B cell (primary cell): ENCODE measurements at regions not wholly inside any gene's neighbourhood (a gene's known extent, or its start where the extent isn't known, plus 50 kb on each side); places are given as distances from the start of the nearest gene placed in this dataset.

Experiments used
- ATAC-seq: fragments of 200-7000 bp; cut with Tn5 transposase; one replicate; pipeline ENCODE4 v1.10.0; 2021; ENCODE audit warnings: low read depth, mild to moderate bottlenecking, moderate number of reproducible peaks, moderate library complexity
- CTCF ChIA-PET: fragments of 350-600 bp; sonication (Branson Sonifier 250); formaldehyde crosslinking; loops from one replicate; lab custom pipeline; 2021; ENCODE audit warnings: antibody characterized with exemption, inconsistent platforms; lab: Charles Lee
- POLR2A ChIA-PET: fragments of 350-600 bp; sonication (Branson Sonifier 250); formaldehyde crosslinking; loops from one replicate; lab custom pipeline; 2021; ENCODE audit warnings: antibody characterized with exemption; lab: Charles Lee
- DNase-seq: peaks from one replicate; pipeline ENCODE4 v3.0.0; 2013
- H2AFZ ChIP-seq: 2 replicates; pipeline ENCODE4 v1.6.1; 2012; ENCODE audit warnings: mild to moderate bottlenecking, low read depth, low read length; ENCODE audit not compliant: insufficient read depth, poor library complexity, severe bottlenecking
- H3K27ac ChIP-seq, 2 donors: 1 replicate in 1 of 2; 2 replicates in 1 of 2; pipeline ENCODE4 v1.5.1; 2012 to 2013; ENCODE audit warnings: low read length in 2 of 2, mild to moderate bottlenecking in 2 of 2, moderate library complexity in 1 of 2
- H3K27me3 ChIP-seq, 4 experiments: fragments of 200-600 bp in 1 of 4; sonication (generic) in 1 of 4; replicated peaks in 1 of 4; 1 replicate in 2 of 4; 2 replicates in 2 of 4; pipeline versions ENCODE4 v1.6.1 to v1.7.0; 2013 to 2016; ENCODE audit warnings: low read length in 3 of 4, mild to moderate bottlenecking in 2 of 4, mixed read lengths in 1 of 4, moderate library complexity in 1 of 4; ENCODE audit not compliant: insufficient read depth in 4 of 4, control insufficient read depth in 3 of 4; ENCODE audit errors: control extremely low read depth in 1 of 4
- H3K36me3 ChIP-seq, 2 experiments: replicated peaks in 1 of 2; 1 replicate in 1 of 2; 2 replicates in 1 of 2; pipeline versions ENCODE4 v1.6.1 to v1.7.1; 2013; ENCODE audit warnings: low read length in 1 of 2; ENCODE audit not compliant: insufficient read depth in 2 of 2, control insufficient read depth in 1 of 2; ENCODE audit errors: control extremely low read depth in 1 of 2, extremely low read depth in 1 of 2
- H3K4me1 ChIP-seq, 2 donors: fragments of 200-600 bp in 1 of 2; sonication (generic) in 1 of 2; 1 replicate in 1 of 2; 2 replicates in 1 of 2; pipeline versions ENCODE4 v1.5.1 to v1.6.1; 2013 to 2017; ENCODE audit warnings: low read length in 2 of 2; ENCODE audit not compliant: control insufficient read depth in 2 of 2, insufficient read depth in 2 of 2
- H3K4me2 ChIP-seq: replicated peaks from 2 replicates; pipeline ENCODE3; 2012; ENCODE audit warnings: mild to moderate bottlenecking, low read depth, low read length; ENCODE audit not compliant: poor library complexity, severe bottlenecking
- H3K4me3 ChIP-seq, 5 experiments: fragments of 200-600 bp in 1 of 5; sonication (generic) in 1 of 5; 1 replicate in 3 of 5; 2 replicates in 2 of 5; pipeline versions ENCODE4 v1.5.1 to v1.7.0; 2011 to 2016; ENCODE audit warnings: low read length in 4 of 5, mild to moderate bottlenecking in 4 of 5, low read depth in 2 of 5, control low read depth in 1 of 5, moderate library complexity in 1 of 5; ENCODE audit not compliant: insufficient read depth in 1 of 5; ENCODE audit errors: control extremely low read depth in 1 of 5, extremely low read depth in 1 of 5
- H3K79me2 ChIP-seq: fragments of 200-600 bp; sonication (generic); one replicate; pipeline ENCODE4 v1.6.0; 2016; ENCODE audit warnings: low read length; ENCODE audit not compliant: control insufficient read depth, insufficient read depth
- H3K9ac ChIP-seq: fragments of 200-600 bp; sonication (generic); 2 replicates; pipeline ENCODE4 v1.6.1; 2017; ENCODE audit warnings: mild to moderate bottlenecking, low read length, moderate library complexity
- H3K9me3 ChIP-seq, 3 donors: one replicate each; pipeline versions ENCODE4 v1.6.1 to v1.7.1; 2013; ENCODE audit warnings: low read length in 2 of 3; ENCODE audit not compliant: control insufficient read depth in 2 of 3, insufficient read depth in 1 of 3; ENCODE audit errors: control extremely low read depth in 1 of 3
- H4K20me1 ChIP-seq: 2 replicates; pipeline ENCODE4 v1.6.0; 2012; ENCODE audit warnings: mild to moderate bottlenecking, low read length; ENCODE audit not compliant: insufficient read depth, control insufficient read depth, poor library complexity, severe bottlenecking
- H3K27ac Mint-ChIP-seq: one replicate; pipeline ENCODE4 v1.8.0; 2021; ENCODE audit warnings: mixed read lengths
- H3K27me3 Mint-ChIP-seq: one replicate; pipeline ENCODE4 v1.8.0; 2021; ENCODE audit warnings: mixed read lengths
- H3K4me1 Mint-ChIP-seq: one replicate; pipeline ENCODE4 v1.8.0; 2021; ENCODE audit warnings: mixed read lengths
- H3K4me3 Mint-ChIP-seq: one replicate; pipeline ENCODE4 v1.8.0; 2021; ENCODE audit warnings: mixed read lengths
- H3K9me3 Mint-ChIP-seq: one replicate; pipeline ENCODE4 v1.8.0; 2022; ENCODE audit warnings: mixed read lengths; ENCODE audit not compliant: insufficient read depth
- CTCF ChIP-seq: fragments of 200-600 bp; IDR thresholded peaks from one replicate; pipeline ENCODE4 v1.8.0; 2022; ENCODE audit warnings: antibody characterized with exemption, mild to moderate bottlenecking
- EZH2 ChIP-seq: IDR thresholded peaks from 2 replicates; pipeline ENCODE4 v1.6.1; 2012; ENCODE audit warnings: borderline replicate concordance, low read depth, mild to moderate bottlenecking, moderate library complexity, low read length; ENCODE audit not compliant: insufficient read depth, poor library complexity, severe bottlenecking
- WGBS: methylation state at CpG from one replicate; pipeline ENCODE4 v1.1.5; 2013; ENCODE audit warnings: missing lambda C conversion rate; ENCODE audit not compliant: insufficient coverage; 5-methylcytosine and 5-hydroxymethylcytosine counted together
- intact Hi-C: fragments of 100-400 bp; cut with micrococcal nuclease; formaldehyde crosslinking; loops from one replicate; pipeline ENCODE4 v1.10.0; 2022

- H3K36me3 ChIP-seq: no peaks in the 10 kb centered on the region
- H2AFZ ChIP-seq: no peak overlapping the region
- ATAC-seq: no peak
- no peak overlapping the region for H3K4me3 ChIP-seq
- no peak overlapping the region for H3K4me3 Mint-ChIP-seq
- H3K4me1 ChIP-seq: no peaks in the 10 kb centered on the region
- H3K9me3 Mint-ChIP-seq: peaks cover 3% of the 10 kb centered on the region
- H4K20me1 ChIP-seq: no peaks in the 10 kb centered on the region
- H3K27me3 ChIP-seq: no peaks in the 10 kb centered on the region
- H3K4me2 ChIP-seq: no peak overlapping the region
- ChIA-PET CTCF (no interaction called here), POLR2A (no interaction called here)
- no peak for DNase-seq
- intact Hi-C loops: no loop called here
- H3K79me2 ChIP-seq: no peaks in the 10 kb centered on the region
- H3K9ac ChIP-seq: no peak overlapping the region
- no peak overlapping the region for H3K27ac Mint-ChIP-seq
- H3K9me3 ChIP-seq: peaks cover 0 to 3% (median 1%) of the 10 kb centered on the region in 3 donors
- H3K27ac ChIP-seq: no peak overlapping the region
- H3K4me1 Mint-ChIP-seq: no peaks in the 10 kb centered on the region
- no peak for TF ChIP-seq EZH2
- no peak for TF ChIP-seq CTCF
- H3K27me3 Mint-ChIP-seq: no peaks in the 10 kb centered on the region
Observed at GRCh38 chr13:91100944-91101343, 246.5 kb upstream of the MIR17HG start.

GRCh38 chr13:91101381-91101780 lies 246.1 kb upstream of the MIR17HG start:
- Mint-ChIP-seq H3K27me3 (no peaks in the 10 kb centered on the region), H3K4me3 (no peak overlapping the region), H3K9me3 (peaks cover 3% of the 10 kb centered on the region), H3K27ac (no peak overlapping the region), H3K4me1 (no peaks in the 10 kb centered on the region)
- H3K27me3 ChIP-seq: no peaks in the 10 kb centered on the region
- H3K4me3 ChIP-seq: no peak overlapping the region
- H3K4me1 ChIP-seq: no peaks in the 10 kb centered on the region
- no peak for ATAC-seq
- intact Hi-C loops: no loop called here
- no peaks in the 10 kb centered on the region for H3K36me3 ChIP-seq
- no peak overlapping the region for H3K27ac ChIP-seq
- no peak overlapping the region for H2AFZ ChIP-seq
- ChIA-PET CTCF (no interaction called here), POLR2A (no interaction called here)
- no peak overlapping the region for H3K4me2 ChIP-seq
- no peaks in the 10 kb centered on the region for H3K79me2 ChIP-seq
- no peak overlapping the region for H3K9ac ChIP-seq
- no peaks in the 10 kb centered on the region for H4K20me1 ChIP-seq
- WGBS: 80% methylated on average over 1 of the region's 2 CpGs
- TF ChIP-seq EZH2 (no peak), CTCF (no peak)
- no peak for DNase-seq
- peaks cover 0 to 3% (median 1%) of the 10 kb centered on the region in 3 donors for H3K9me3 ChIP-seq
